MM.1S (cell line): ENCODE measurements at regions not wholly inside any gene's neighbourhood (a gene's known extent, or its start where the extent isn't known, plus 50 kb on each side); places are given as distances from the start of the nearest gene placed in this dataset.

Experiments
- DNase-seq: peaks from one replicate; pipeline ENCODE4 v3.0.0-alpha.2; 2015
- H2AFZ ChIP-seq: fragments of 300-600 bp; sonication (generic); 2 replicates; pipeline ENCODE4 v1.6.0; 2016; ENCODE audit warnings: antibody characterized with exemption, low read length
- H3F3A ChIP-seq: fragments of 300-600 bp; sonication (generic); 2 replicates; pipeline ENCODE4 v1.6.1; 2016; ENCODE audit warnings: mild to moderate bottlenecking, antibody characterized with exemption, low read length, moderate library complexity, mixed read lengths; ENCODE audit not compliant: insufficient read depth
- H3K27ac ChIP-seq: fragments of 300-600 bp; sonication (generic); 2 replicates; pipeline ENCODE4 v1.5.1; 2016; ENCODE audit warnings: mild to moderate bottlenecking, low read length
- H3K27me3 ChIP-seq: fragments of 300-600 bp; sonication (generic); replicated peaks from 2 replicates; pipeline ENCODE4 v1.6.0; 2016; ENCODE audit warnings: low read length; ENCODE audit not compliant: insufficient read depth
- H3K36me3 ChIP-seq: fragments of 300-600 bp; sonication (generic); replicated peaks from 2 replicates; pipeline ENCODE4 v1.6.1; 2016; ENCODE audit warnings: mild to moderate bottlenecking, low read length, mixed read lengths; ENCODE audit not compliant: insufficient read depth
- H3K4me1 ChIP-seq: fragments of 300-600 bp; sonication (generic); 2 replicates; pipeline ENCODE4 v1.6.1; 2016; ENCODE audit warnings: low read length, mixed read lengths
- H3K4me2 ChIP-seq: fragments of 300-600 bp; sonication (generic); 2 replicates; pipeline ENCODE4 v1.6.0; 2016; ENCODE audit warnings: low read depth, low read length
- H3K4me3 ChIP-seq: fragments of 300-600 bp; sonication (generic); 2 replicates; pipeline ENCODE4 v1.5.1; 2016; ENCODE audit warnings: low read length, mixed read lengths
- H3K79me2 ChIP-seq: fragments of 300-600 bp; sonication (generic); 2 replicates; pipeline ENCODE4 v1.6.1; 2016; ENCODE audit warnings: mixed run types, low read length, mixed read lengths
- H3K9ac ChIP-seq: fragments of 300-600 bp; sonication (generic); 2 replicates; pipeline ENCODE4 v1.6.1; 2016; ENCODE audit warnings: low read length, mixed read lengths
- H3K9me2 ChIP-seq: fragments of 300-600 bp; sonication (generic); replicated peaks from 2 replicates; pipeline ENCODE4 v1.6.1; 2016; ENCODE audit warnings: mild to moderate bottlenecking, low read length, mixed read lengths; ENCODE audit not compliant: insufficient read depth
- H3K9me3 ChIP-seq: fragments of 300-600 bp; sonication (generic); replicated peaks from 2 replicates; pipeline ENCODE4 v1.6.1; 2016; ENCODE audit warnings: mild to moderate bottlenecking, low read length, mixed read lengths; ENCODE audit not compliant: insufficient read depth
- H4K20me1 ChIP-seq: fragments of 300-600 bp; sonication (generic); 2 replicates; pipeline ENCODE4 v1.6.1; 2016; ENCODE audit warnings: mild to moderate bottlenecking, low read length, moderate library complexity, mixed read lengths; ENCODE audit not compliant: insufficient read depth
- CTCF ChIP-seq: fragments of 300-600 bp; sonication (generic); IDR thresholded peaks from 2 replicates; pipeline ENCODE4 v1.5.1; 2016; ENCODE audit warnings: antibody characterized with exemption, low read length, mixed read lengths
- EZH2 ChIP-seq: fragments of 300-600 bp; sonication (generic); optimal IDR thresholded peaks from 2 replicates; pipeline ENCODE3; 2017; ENCODE audit warnings: low read depth, mild to moderate bottlenecking, antibody characterized with exemption, low read length, mixed read lengths
- EZH2phosphoT487 ChIP-seq: fragments of 300-600 bp; sonication (generic); IDR thresholded peaks from 2 replicates; pipeline ENCODE4 v1.6.1; 2018; ENCODE audit warnings: antibody characterized with exemption, low read length

GRCh38 chr2:121038431-121038830 is 246.6 kb downstream of the TFCP2L1 start:
- no peak for TF ChIP-seq EZH2phosphoT487
- no peak for TF ChIP-seq CTCF
- no peak for TF ChIP-seq EZH2
- DNase-seq = no peak
- H3K4me2 ChIP-seq = no peak overlapping the region
- no peaks in the 10 kb centered on the region for H4K20me1 ChIP-seq
- H3F3A ChIP-seq = no peaks in the 10 kb centered on the region
- no peak overlapping the region for H2AFZ ChIP-seq
- no peaks in the 10 kb centered on the region for H3K4me1 ChIP-seq
- no peaks in the 10 kb centered on the region for H3K9me3 ChIP-seq
- H3K36me3 ChIP-seq = no peaks in the 10 kb centered on the region
- no peaks in the 10 kb centered on the region; the same call in 1 of the 2 replicates for H3K27me3 ChIP-seq
- no peaks in the 10 kb centered on the region for H3K79me2 ChIP-seq
- no peak overlapping the region for H3K9ac ChIP-seq
- H3K27ac ChIP-seq = no peak overlapping the region
- no peaks in the 10 kb centered on the region for H3K9me2 ChIP-seq
- no peak overlapping the region for H3K4me3 ChIP-seq

- Histone ChIP-seq H3K36me3 (no peaks in the 10 kb centered on the region), H3K4me2 (no peak overlapping the region), H3K9me3 (no peaks in the 10 kb centered on the region), H4K20me1 (no peaks in the 10 kb centered on the region), H3K27me3 (no peaks in the 10 kb centered on the region), H3F3A (no peaks in the 10 kb centered on the region), H3K4me1 (no peaks in the 10 kb centered on the region), H2AFZ (no peak overlapping the region), H3K79me2 (no peaks in the 10 kb centered on the region), H3K4me3 (no peak overlapping the region), H3K9me2 (no peaks in the 10 kb centered on the region), H3K27ac (no peak overlapping the region), H3K9ac (no peak overlapping the region)
- TF ChIP-seq EZH2 (no peak), EZH2phosphoT487 (no peak), CTCF (no peak)
- DNase-seq = no peak
These were observed 245.9 kb downstream of the TFCP2L1 start for GRCh38 chr2:121038891-121039616.

GRCh38 chr2:121039679-121040078 is 245.3 kb downstream of the TFCP2L1 start:
- Histone ChIP-seq H3K4me2 (no peak overlapping the region), H3K4me3 (no peak overlapping the region), H3K9me3 (no peaks in the 10 kb centered on the region), H3K79me2 (no peaks in the 10 kb centered on the region), H3K9me2 (no peaks in the 10 kb centered on the region), H3K4me1 (no peaks in the 10 kb centered on the region), H3K27me3 (no peaks in the 10 kb centered on the region), H3F3A (no peaks in the 10 kb centered on the region), H4K20me1 (no peaks in the 10 kb centered on the region), H3K9ac (no peak overlapping the region), H3K27ac (no peak overlapping the region), H2AFZ (no peak overlapping the region), H3K36me3 (no peaks in the 10 kb centered on the region)
- TF ChIP-seq EZH2 (no peak), CTCF (no peak), EZH2phosphoT487 (no peak)
- DNase-seq = no peak
